HG02943 (cell line): ENCODE measurements at regions not wholly inside any gene's neighbourhood (a gene's known extent, or its start where the extent isn't known, plus 50 kb on each side); places are given as distances from the start of the nearest gene placed in this dataset.
"Not testable (repeated sequence)": the region's sequence is repeated elsewhere in the genome, so short reads cannot be mapped to it uniquely, and the experiment has no call there.

Experiments
- ATAC-seq: cut with Tn5 transposase; IDR thresholded peaks from one replicate; pipeline ENCODE4 v1.9.1; 2021; ENCODE audit warnings: mild to moderate bottlenecking, low read depth, moderate library complexity; ENCODE audit not compliant: unreplicated experiment

DNA sequence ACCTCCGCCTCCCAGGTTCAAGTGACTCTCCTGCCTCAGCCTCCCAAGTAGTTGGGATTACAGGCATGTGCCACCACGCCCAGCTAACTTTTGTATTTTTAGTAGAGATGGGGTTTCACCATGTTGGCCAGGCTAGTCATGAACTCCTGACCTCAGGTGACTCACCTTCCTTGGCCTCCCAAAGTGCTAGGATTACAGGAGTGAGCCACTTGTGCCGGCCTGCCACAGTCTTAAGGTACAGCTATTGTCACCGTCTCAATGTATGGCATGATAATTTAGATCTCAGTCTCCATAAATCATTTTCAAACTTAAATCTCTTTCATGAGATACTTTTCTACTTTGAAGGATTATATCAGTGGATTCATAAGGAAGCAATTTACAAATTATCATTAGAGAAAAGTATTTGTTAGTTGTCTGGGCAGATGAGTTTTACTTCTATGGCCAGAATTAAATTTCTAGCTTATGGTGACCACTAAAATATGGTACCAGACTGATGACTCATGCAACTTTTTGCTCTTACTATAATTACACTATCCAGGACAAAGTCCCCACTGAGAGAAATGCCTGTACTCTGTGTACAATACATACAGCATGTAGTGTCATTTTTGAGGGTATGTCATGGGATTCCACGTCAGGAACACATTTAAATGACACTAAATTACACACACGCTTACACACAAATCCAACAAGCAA lies 1230.3 kb upstream of the GOT2 start:
- no peak for ATAC-seq

- no peak for ATAC-seq
Observed at GRCh38 chr16:59959311-59959710, 1225.2 kb upstream of the GOT2 start.

GRCh38 chr16:59950431-59950830 lies 1216.3 kb upstream of the GOT2 start:
- ATAC-seq = no peak

DNA sequence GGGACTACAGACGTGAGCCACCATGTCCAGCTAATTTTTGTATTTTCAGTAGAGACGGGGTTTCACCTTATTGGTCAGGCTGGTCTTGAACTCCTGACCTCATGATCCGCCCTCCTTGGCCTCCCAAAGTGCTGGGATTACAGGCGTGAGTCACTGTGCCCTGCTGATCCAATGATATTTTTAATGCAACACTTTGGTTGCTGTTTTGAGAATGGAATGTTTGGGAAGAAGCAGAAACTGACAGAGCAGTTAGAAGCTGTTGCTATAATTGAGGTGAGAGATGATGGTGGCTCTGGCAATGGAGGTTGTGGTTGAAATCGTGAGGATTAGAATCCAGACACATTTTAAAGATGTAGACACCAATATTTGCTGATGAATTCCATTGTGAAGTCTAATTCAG lies 1209.9 kb upstream of the GOT2 start:
- ATAC-seq = not testable (repeated sequence)

DNA sequence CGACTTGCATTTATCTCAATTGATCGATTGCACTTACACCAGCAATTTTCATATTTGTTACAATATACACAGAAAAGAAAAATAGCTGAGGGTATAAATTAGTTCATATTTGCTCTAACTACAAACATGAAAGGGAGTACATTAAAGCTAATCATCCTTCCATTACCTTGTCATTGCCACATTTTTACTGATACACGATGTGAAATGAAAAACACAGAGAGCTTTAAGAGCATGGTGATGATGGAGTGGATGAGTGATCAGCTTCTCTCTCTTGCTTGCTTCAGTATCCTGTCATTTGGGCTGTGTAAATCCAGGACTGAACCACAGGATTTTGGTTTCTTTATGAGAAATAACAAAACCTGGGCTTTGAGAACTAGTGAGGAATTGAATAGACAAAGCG lies 1207.5 kb upstream of the GOT2 start:
- no peak for ATAC-seq

- no peak for ATAC-seq
Observed at GRCh38 chr16:59920054-59920453, 1185.9 kb upstream of the GOT2 start.

GRCh38 chr16:59913666-59914065 lies 1179.5 kb upstream of the GOT2 start:
- ATAC-seq = no peak

- no peak for ATAC-seq
Observed at GRCh38 chr16:59909262-59909661, 1175.1 kb upstream of the GOT2 start.

- no peak for ATAC-seq
Observed at GRCh38 chr16:59907611-59908010, 1173.5 kb upstream of the GOT2 start.

DNA sequence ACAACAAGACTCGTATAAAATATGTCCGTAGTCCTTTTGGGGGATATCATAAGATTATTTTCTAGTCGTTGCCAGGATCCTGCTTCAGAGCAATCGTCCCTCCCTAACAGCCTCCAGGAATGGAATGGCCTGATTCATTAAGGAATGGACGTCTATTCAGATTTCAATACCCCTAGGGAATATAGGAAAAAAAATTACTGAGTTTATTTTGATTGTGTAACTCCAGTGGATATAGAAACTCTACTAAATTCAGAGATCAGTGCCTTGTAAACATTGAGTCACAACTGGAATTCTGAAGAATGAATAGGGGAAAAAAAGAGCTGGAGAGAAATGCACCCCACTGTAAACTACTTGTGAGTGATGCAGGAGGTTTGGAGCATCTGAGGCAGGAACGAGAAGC lies 1171.5 kb upstream of the GOT2 start:
- no peak for ATAC-seq

DNA sequence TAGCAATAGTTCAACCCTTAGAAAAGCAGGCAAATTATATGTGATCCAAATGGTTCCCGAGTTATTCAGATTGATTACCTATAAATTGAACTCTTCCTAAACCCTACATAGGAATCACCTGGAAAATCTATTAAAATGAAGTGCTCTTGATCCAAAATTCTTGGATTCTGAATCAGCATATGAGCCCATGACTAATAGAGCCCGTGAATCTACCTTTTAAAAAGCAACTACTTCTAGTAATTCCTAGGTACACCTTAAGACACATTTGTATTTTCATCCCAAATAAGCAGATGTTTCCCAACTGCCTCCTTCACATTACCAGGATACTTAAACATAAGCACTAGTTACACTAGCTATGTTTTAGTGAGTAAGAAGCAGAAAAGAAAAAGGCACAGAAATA lies 1171.0 kb upstream of the GOT2 start:
- no peak for ATAC-seq

- no peak for ATAC-seq
Observed at GRCh38 chr16:59899940-59900339, 1165.8 kb upstream of the GOT2 start.

- ATAC-seq = no peak
Observed at GRCh38 chr16:59892376-59892775, 1158.3 kb upstream of the GOT2 start.

- ATAC-seq = no peak
Observed at GRCh38 chr16:59887856-59888255, 1153.7 kb upstream of the GOT2 start.

GRCh38 chr16:59886021-59886420 lies 1151.9 kb upstream of the GOT2 start:
- ATAC-seq = no peak

DNA sequence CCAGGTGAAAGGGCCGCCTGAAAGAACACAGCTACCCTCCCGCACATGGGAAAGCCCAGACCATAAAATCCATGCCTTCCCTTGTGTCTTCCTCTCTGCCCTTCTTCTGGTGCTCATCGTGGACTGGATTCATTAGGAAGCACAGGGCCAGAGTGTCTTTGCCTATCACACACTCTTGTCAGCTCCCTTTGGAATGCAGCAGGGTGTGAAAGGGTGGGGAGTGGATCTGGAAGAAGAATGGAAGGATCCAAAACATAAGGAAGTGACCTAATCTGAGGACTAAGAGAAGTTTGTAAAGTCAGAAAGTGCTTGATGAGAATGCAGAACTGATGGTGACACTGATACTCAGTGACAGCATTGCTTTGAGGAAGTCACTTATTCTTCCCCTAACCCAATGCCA lies 1147.3 kb upstream of the GOT2 start:
- ATAC-seq = no peak

- no peak for ATAC-seq
Observed at GRCh38 chr16:59880611-59881010, 1146.5 kb upstream of the GOT2 start.

DNA sequence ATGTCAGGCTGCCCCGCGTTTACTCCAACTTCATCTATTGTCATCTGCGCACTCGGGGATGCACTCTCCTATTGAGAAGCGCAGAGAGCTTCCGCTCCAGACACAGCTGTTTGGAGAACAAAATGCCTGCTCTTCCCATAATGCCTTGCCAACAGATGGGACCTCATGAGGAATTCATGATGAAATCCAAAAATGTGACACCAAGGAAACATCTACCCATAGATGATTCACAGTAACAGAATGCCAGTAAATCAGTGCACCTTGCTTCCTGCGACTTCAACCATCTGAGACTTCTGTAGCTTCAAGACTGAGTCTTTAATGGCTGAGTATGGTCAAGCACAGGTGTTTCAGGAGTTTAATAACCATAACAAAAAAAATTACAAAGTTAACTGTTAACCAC lies 1144.9 kb upstream of the GOT2 start:
- no peak for ATAC-seq

GRCh38 chr16:59878479-59878878 lies 1144.4 kb upstream of the GOT2 start:
- no peak for ATAC-seq

- no peak for ATAC-seq
Observed at GRCh38 chr16:59864981-59865666, 1131.0 kb upstream of the GOT2 start.

GRCh38 chr16:59859676-59860402 lies 1125.7 kb upstream of the GOT2 start:
- ATAC-seq = no peak
